Hematopoietic multipotent progenitor cell treated with erythropoietin and hydrocortisone succinate and interleukin-3 and kit ligand, for 6 days (in vitro differentiated cells): ENCODE measurements at regions not wholly inside any gene's neighbourhood (a gene's known extent, or its start where the extent isn't known, plus 50 kb on each side); places are given as distances from the start of the nearest gene placed in this dataset.
"Not testable (repeated sequence)": the region's sequence is repeated elsewhere in the genome, so short reads cannot be mapped to it uniquely, and the experiment has no call there.

Experiments used
- DNase-seq: peaks from one replicate; pipeline ENCODE4 v3.0.0-alpha.2; 2015

GRCh38 chr2:182646763-182647498 lies 69.1 kb upstream of the DNAJC10 start:
- DNase-seq = no peak

DNA sequence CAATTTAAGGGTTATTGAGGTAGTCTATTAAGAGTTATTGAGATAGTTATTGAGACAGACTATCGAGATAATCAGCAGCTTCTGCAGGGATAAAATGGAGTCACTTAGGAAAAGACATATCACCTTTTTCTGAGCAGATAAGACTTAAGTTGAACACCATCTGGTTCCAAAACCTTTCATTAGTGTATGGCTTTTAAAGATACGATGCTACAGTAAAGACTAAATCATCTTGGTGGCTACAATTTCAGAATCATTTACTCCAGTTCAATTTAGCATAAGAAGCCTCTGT lies 68.6 kb upstream of the DNAJC10 start:
- no peak for DNase-seq

DNA sequence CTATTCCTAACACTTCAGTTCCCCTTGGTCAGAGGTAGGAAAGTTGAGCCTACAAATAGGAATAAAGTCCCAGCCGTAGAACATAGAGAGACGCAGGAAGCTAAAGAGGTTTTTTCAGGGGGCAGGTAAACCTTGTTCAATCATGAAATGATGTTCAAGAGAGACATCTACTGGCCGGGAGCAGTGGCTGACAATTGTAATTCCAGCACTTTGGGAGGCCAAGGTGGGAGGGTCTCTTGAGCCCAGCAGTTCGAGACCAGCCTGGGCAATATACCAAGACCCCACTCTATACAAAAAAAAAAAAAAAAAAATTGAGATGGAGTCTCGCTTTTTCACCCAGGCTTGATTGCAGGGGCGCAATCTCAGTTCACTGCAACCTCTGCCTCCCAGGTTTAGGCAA lies 66.7 kb upstream of the DNAJC10 start:
- peak; percentile 16 for DNase-seq

DNA sequence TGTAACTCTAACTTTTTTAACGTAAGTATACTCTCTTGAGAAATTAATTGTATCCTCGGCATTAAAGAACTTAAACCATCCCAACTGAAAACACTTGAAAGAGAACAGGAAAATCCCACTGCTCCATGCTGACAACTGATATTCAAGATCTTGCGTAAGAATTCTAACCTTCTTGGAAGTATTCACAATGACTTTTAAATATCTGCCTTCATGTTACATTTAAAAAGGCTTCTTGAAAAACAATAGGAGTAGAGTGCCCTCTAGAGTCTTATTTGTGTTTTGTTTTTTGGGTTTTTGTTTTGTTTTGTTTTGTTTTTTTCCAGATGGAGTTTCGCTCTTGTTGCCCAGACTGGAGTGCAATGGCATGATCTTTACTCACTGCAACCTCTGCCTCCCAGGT lies 65.4 kb upstream of the DNAJC10 start:
- peak; percentile 69 for DNase-seq

- no peak for DNase-seq
These were observed 63.7 kb upstream of the DNAJC10 start for GRCh38 chr2:182652326-182652725.

DNA sequence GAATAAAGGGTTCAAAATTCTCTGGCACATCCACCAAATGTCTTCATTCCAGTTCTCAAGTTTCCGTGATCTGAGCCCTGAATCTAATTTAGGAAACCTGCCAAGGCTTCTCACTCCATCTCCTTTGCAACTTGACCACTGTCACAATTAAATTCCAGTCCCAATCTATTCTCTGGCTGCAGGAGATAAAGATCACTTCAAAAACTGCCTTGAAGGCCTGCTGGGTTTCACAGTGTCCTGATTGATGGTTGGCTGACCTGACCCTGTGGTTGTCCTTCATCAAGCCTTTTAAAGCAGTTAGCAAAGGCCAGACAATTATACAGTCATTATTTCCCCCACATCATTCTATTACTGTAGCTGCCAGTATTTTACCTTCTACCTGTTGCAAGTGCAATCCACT lies 60.3 kb upstream of the DNAJC10 start:
- DNase-seq = no peak

DNA sequence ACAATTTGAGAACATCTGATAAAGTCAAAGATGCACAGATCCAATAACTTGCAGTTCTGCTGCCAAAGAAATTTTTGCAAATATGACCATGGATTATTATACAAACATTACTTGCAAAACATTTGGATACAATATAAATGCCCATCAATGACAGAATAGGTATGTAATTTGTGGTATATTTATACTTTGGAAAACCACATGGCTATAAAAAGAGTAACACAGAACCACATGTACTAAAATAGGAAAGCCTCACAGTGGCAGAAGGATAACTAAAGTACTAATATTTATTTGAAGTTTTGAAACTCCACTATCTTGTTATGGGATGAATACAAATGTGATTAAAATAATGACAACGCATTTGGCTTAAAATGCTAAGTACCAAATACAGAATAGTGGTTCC lies 51.8 kb upstream of the DNAJC10 start:
- no peak for DNase-seq

DNA sequence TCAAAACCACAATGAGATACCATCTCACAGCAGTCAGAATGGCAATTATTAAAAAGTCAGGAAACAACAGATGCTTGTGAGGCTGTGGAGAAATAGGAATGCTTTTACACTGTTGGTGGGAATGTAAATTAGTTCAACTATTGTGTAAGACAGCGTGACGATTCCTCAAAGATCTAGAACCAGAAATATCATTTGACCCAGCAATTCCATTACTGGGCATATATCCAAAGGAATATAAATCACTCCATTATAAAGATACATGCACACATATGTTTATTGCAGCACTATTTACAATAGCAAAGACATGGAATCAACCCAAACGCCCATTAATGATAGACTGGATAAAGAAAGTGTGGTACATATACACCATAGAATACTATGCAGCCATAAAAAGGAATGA lies 50.6 kb upstream of the DNAJC10 start:
- DNase-seq = not testable (repeated sequence)
